CD4-positive, CD25-positive, alpha-beta regulatory T cell (primary cell): ENCODE measurements at regions not wholly inside any gene's neighbourhood (a gene's known extent, or its start where the extent isn't known, plus 50 kb on each side); places are given as distances from the start of the nearest gene placed in this dataset.

Source experiments
- ATAC-seq, 2 donors: fragments of 150-1000 bp; cut with Tn5 transposase; one replicate each; pipeline ENCODE4 v1.10.0; 2021; ENCODE audit warnings: low read depth in 2 of 2, moderate number of reproducible peaks in 2 of 2, moderate library complexity in 1 of 2
- DNase-seq, 3 donors: peaks; one replicate each; pipeline versions ENCODE4 v3.0.0 to v3.0.0-alpha.2; 2012 to 2022; ENCODE audit warnings: mixed read lengths in 1 of 3
- H3K27ac ChIP-seq: one replicate; pipeline ENCODE4 v1.7.0; 2013; ENCODE audit warnings: mild to moderate bottlenecking, low read length; ENCODE audit not compliant: insufficient read depth, poor library complexity, severe bottlenecking
- H3K27me3 ChIP-seq: one replicate; pipeline ENCODE4 v1.7.0; 2013; ENCODE audit warnings: low read length; ENCODE audit not compliant: control insufficient read depth, insufficient read depth
- H3K36me3 ChIP-seq: one replicate; pipeline ENCODE4 v1.7.0; 2013; ENCODE audit warnings: mild to moderate bottlenecking, low read length, moderate library complexity; ENCODE audit not compliant: control insufficient read depth, insufficient read depth
- H3K4me1 ChIP-seq: 2 replicates; pipeline ENCODE4 v1.7.0; 2013; ENCODE audit warnings: mild to moderate bottlenecking, low read length; ENCODE audit not compliant: insufficient read depth, control insufficient read depth, poor library complexity, severe bottlenecking
- H3K4me3 ChIP-seq: one replicate; pipeline ENCODE4 v1.7.0; 2013; ENCODE audit warnings: low read depth, mild to moderate bottlenecking, low read length, moderate library complexity
- H3K9me3 ChIP-seq, 2 experiments: 1 replicate in 1 of 2; 2 replicates in 1 of 2; pipeline ENCODE4 v1.7.0; 2013; ENCODE audit warnings: low read length in 2 of 2, mild to moderate bottlenecking in 1 of 2, moderate library complexity in 1 of 2; ENCODE audit not compliant: control insufficient read depth in 2 of 2
- H3K27ac Mint-ChIP-seq, 3 donors: one replicate each; pipeline ENCODE4 v1.8.0; 2020 to 2022; ENCODE audit warnings: mild to moderate bottlenecking in 3 of 3, mixed read lengths in 3 of 3, moderate library complexity in 2 of 3
- H3K27me3 Mint-ChIP-seq: one replicate; pipeline ENCODE4 v1.8.0; 2022; ENCODE audit warnings: mild to moderate bottlenecking, mixed read lengths
- H3K36me3 Mint-ChIP-seq: one replicate; pipeline ENCODE4 v1.8.0; 2020; ENCODE audit warnings: mixed read lengths
- H3K4me1 Mint-ChIP-seq, 4 donors: one replicate each; pipeline ENCODE4 v1.8.0; 2020 to 2022; ENCODE audit warnings: mixed read lengths in 4 of 4, mild to moderate bottlenecking in 1 of 4
- H3K4me3 Mint-ChIP-seq, 4 donors: one replicate each; pipeline ENCODE4 v1.8.0; 2020 to 2022; ENCODE audit warnings: mild to moderate bottlenecking in 4 of 4, mixed read lengths in 4 of 4, moderate library complexity in 3 of 4
- H3K9me3 Mint-ChIP-seq, 7 donors: one replicate each; pipeline ENCODE4 v1.8.0; 2020 to 2022; ENCODE audit warnings: mixed read lengths in 7 of 7, mild to moderate bottlenecking in 3 of 7, moderate library complexity in 2 of 7

- Histone ChIP-seq H3K4me1 (no peaks in the 10 kb centered on the region), H3K9me3 (no peaks in the 10 kb centered on the region), H3K27ac (no peak overlapping the region), H3K27me3 (no peaks in the 10 kb centered on the region), H3K36me3 (no peaks in the 10 kb centered on the region), H3K4me3 (no peak overlapping the region)
- DNase-seq, result no peak
- Mint-ChIP-seq H3K9me3 (peaks cover 0 to 10% (median 2%) of the 10 kb centered on the region in 7 donors), H3K27me3 (no peaks in the 10 kb centered on the region), H3K4me1 (no peaks in the 10 kb centered on the region), H3K4me3 (no peak overlapping the region), H3K27ac (no peak overlapping the region), H3K36me3 (no peaks in the 10 kb centered on the region)
- no peak for ATAC-seq
These were observed 549.9 kb downstream of the CBLN2 start for GRCh38 chr18:71994273-71994672.

- no peak overlapping the region for H3K27ac Mint-ChIP-seq
- no peak for ATAC-seq
- Histone ChIP-seq H3K4me1 (no peaks in the 10 kb centered on the region), H3K27me3 (no peaks in the 10 kb centered on the region), H3K36me3 (no peaks in the 10 kb centered on the region), H3K4me3 (no peak overlapping the region), H3K9me3 (no peaks in the 10 kb centered on the region), H3K27ac (no peak overlapping the region)
- no peaks in the 10 kb centered on the region for H3K36me3 Mint-ChIP-seq
- no peak overlapping the region for H3K4me3 Mint-ChIP-seq
- H3K27me3 Mint-ChIP-seq, result no peaks in the 10 kb centered on the region
- no peaks in the 10 kb centered on the region for H3K4me1 Mint-ChIP-seq
- no peak for DNase-seq
- H3K9me3 Mint-ChIP-seq, result peaks cover 0 to 13% (median 2%) of the 10 kb centered on the region in 7 donors
These were observed 554.5 kb downstream of the CBLN2 start for GRCh38 chr18:71989616-71990015.

DNA sequence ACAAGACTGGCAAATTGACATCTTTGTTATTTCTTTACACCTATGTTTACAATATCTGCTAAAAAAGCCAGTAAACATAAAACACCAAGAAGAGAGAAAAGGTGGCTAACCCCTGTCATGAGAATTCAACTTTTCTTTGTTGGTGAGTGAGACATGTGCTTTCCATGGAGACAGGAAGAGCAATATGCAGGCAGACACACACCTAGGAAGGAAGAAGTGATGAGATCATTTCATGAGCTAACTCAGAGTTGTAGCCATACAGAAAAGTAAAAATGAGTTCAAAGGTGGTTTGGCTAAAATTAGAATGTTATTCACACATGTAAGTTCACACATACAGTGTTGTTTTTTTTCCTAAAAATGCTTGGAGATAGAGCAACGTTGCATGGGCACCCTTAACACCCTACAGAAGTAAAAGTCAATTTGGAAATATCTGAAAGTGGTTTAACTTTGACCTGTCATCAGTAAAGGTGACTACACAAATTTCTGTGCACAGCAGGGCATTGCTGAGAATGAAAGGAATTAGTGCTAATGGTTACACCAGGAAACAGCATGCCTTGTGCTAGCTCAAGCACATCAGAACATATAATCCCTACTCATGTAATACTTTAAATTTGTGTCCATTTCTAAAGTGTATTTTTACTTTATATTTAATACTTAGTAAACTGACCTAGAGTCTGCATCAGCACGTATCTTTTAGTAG is 557.6 kb downstream of the CBLN2 start:
- H3K4me1 ChIP-seq, result no peaks in the 10 kb centered on the region
- no peak for ATAC-seq
- no peak overlapping the region for H3K4me3 Mint-ChIP-seq
- H3K36me3 Mint-ChIP-seq, result no peaks in the 10 kb centered on the region
- no peak overlapping the region for H3K27ac ChIP-seq
- no peak overlapping the region for H3K4me3 ChIP-seq
- DNase-seq, result no peak
- H3K9me3 ChIP-seq, result no peaks in the 10 kb centered on the region
- H3K27ac Mint-ChIP-seq, result no peak overlapping the region
- H3K27me3 Mint-ChIP-seq, result no peaks in the 10 kb centered on the region
- H3K36me3 ChIP-seq, result no peaks in the 10 kb centered on the region
- H3K27me3 ChIP-seq, result no peaks in the 10 kb centered on the region
- H3K4me1 Mint-ChIP-seq, result no peaks in the 10 kb centered on the region
- H3K9me3 Mint-ChIP-seq, result peaks cover 0 to 21% (median 2%) of the 10 kb centered on the region in 7 donors

GRCh38 chr18:71976744-71977143 is 567.4 kb downstream of the CBLN2 start:
- no peak overlapping the region for H3K4me3 Mint-ChIP-seq
- Histone ChIP-seq H3K36me3 (no peaks in the 10 kb centered on the region), H3K27ac (no peak overlapping the region), H3K4me1 (no peaks in the 10 kb centered on the region), H3K27me3 (no peaks in the 10 kb centered on the region), H3K9me3 (no peaks in the 10 kb centered on the region), H3K4me3 (no peak overlapping the region)
- no peak for ATAC-seq
- no peak overlapping the region for H3K27ac Mint-ChIP-seq
- no peak for DNase-seq
- H3K9me3 Mint-ChIP-seq, result peaks cover 0 to 1% (median 0%) of the 10 kb centered on the region in 7 donors
- no peaks in the 10 kb centered on the region for H3K27me3 Mint-ChIP-seq
- H3K4me1 Mint-ChIP-seq, result no peaks in the 10 kb centered on the region
- H3K36me3 Mint-ChIP-seq, result no peaks in the 10 kb centered on the region

DNA sequence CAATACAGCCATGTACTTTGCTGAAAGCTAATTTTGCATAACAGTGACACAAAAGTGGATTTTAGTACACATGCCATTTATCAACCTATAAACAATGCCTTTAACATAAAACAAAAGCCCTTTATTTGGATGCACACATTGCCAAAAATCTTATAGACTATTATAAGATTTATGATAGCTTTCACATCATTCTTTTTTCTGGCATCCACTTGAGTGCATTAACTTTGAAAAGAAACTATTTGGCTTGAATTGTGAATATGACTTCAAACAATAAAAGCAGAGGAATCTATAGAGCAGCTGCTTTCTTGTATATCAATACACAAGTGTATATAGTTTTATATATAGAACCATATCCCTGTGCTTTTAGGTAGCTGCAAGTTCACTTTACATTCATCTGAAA is 577.4 kb downstream of the CBLN2 start:
- H3K9me3 Mint-ChIP-seq, result peaks cover 0 to 14% (median 4%) of the 10 kb centered on the region in 7 donors
- no peak overlapping the region for H3K27ac ChIP-seq

DNA sequence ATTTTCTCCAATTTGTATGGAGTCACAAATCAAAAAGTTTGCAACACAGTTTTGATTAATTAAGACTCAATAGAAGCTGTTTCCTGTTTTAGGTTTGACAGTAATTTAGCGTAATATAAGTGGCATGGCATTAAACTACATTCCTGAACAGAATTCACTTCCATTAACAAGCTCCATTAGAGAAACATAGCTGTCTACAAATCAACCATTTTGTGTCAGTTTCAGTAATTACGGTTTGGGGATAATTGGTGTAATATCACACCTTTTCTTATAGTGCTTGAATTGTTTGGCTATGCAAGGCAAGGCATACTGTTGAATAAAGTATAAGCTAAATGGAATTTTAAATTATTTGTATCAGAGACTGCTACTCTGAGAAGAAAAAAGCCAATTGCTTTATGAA is 585.5 kb downstream of the CBLN2 start:
- Histone ChIP-seq H3K27me3 (no peaks in the 10 kb centered on the region), H3K9me3 (no peaks in the 10 kb centered on the region), H3K4me3 (no peak overlapping the region), H3K27ac (no peak overlapping the region), H3K4me1 (no peaks in the 10 kb centered on the region), H3K36me3 (no peaks in the 10 kb centered on the region)
- no peak for DNase-seq
- Mint-ChIP-seq H3K4me1 (no peaks in the 10 kb centered on the region), H3K9me3 (peaks cover 0 to 9% (median 3%) of the 10 kb centered on the region in 7 donors), H3K27me3 (no peaks in the 10 kb centered on the region), H3K27ac (no peak overlapping the region), H3K36me3 (no peaks in the 10 kb centered on the region), H3K4me3 (no peak overlapping the region)
- no peak for ATAC-seq

More for the DNA sequence above, 577.4 kb downstream of the CBLN2 start:
- Mint-ChIP-seq H3K4me3 (no peak overlapping the region), H3K27me3 (no peaks in the 10 kb centered on the region), H3K4me1 (no peaks in the 10 kb centered on the region), H3K36me3 (no peaks in the 10 kb centered on the region), H3K27ac (no peak overlapping the region)
- no peaks in the 10 kb centered on the region for H3K27me3 ChIP-seq
- no peak overlapping the region for H3K4me3 ChIP-seq
- DNase-seq (no peak), ATAC-seq (no peak)
- no peaks in the 10 kb centered on the region for H3K4me1 ChIP-seq
- no peaks in the 10 kb centered on the region for H3K36me3 ChIP-seq
- no peaks in the 10 kb centered on the region for H3K9me3 ChIP-seq

DNA sequence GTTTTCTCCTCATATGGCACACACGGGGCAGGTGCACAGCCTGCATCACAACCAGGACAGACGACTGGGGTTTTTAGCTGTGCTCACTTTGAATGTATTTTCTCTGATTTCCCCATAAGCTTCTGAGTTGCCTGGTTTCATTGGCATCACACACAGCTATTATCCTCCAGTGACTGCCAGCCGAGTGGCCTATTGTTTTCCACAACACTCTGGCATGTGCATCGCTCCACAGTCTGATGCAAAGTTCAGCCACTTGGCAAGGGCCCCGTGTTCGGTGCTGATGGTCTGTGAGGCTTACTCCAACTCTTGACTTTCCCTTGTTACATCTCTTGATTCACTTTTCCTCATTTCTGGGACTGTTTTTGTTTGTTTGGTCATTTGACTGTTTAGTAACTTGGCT is 593.1 kb downstream of the CBLN2 start:
- Histone ChIP-seq H3K36me3 (no peaks in the 10 kb centered on the region), H3K9me3 (no peaks in the 10 kb centered on the region), H3K27me3 (no peaks in the 10 kb centered on the region), H3K4me1 (no peaks in the 10 kb centered on the region), H3K27ac (no peak overlapping the region), H3K4me3 (no peak overlapping the region)
- Mint-ChIP-seq H3K4me1 (no peaks in the 10 kb centered on the region), H3K27me3 (no peaks in the 10 kb centered on the region), H3K27ac (no peak overlapping the region), H3K36me3 (no peaks in the 10 kb centered on the region), H3K9me3 (peaks cover 0 to 8% (median 0%) of the 10 kb centered on the region in 7 donors), H3K4me3 (no peak overlapping the region)
- no peak for DNase-seq
- no peak for ATAC-seq

GRCh38 chr18:71942433-71942832 is 601.7 kb downstream of the CBLN2 start:
- ATAC-seq (no peak), DNase-seq (no peak)
- Histone ChIP-seq H3K4me3 (no peak overlapping the region), H3K4me1 (no peaks in the 10 kb centered on the region), H3K27me3 (no peaks in the 10 kb centered on the region), H3K27ac (no peak overlapping the region), H3K36me3 (no peaks in the 10 kb centered on the region), H3K9me3 (no peaks in the 10 kb centered on the region)
- H3K27ac Mint-ChIP-seq, result no peak overlapping the region
- no peaks in the 10 kb centered on the region for H3K36me3 Mint-ChIP-seq
- no peaks in the 10 kb centered on the region for H3K27me3 Mint-ChIP-seq
- H3K4me3 Mint-ChIP-seq, result no peak overlapping the region
- H3K4me1 Mint-ChIP-seq, result no peaks in the 10 kb centered on the region
- H3K9me3 Mint-ChIP-seq, result peaks cover 0 to 6% (median 2%) of the 10 kb centered on the region in 7 donors
